D721Med (cell line): ENCODE measurements at regions not wholly inside any gene's neighbourhood (a gene's known extent, or its start where the extent isn't known, plus 50 kb on each side); places are given as distances from the start of the nearest gene placed in this dataset.
A peak's percentile ranks its signal among the peaks of the same experiment; 100 is the strongest.
"Not testable (repeated sequence)": the region's sequence is repeated elsewhere in the genome, so short reads cannot be mapped to it uniquely, and the experiment has no call there.

Source experiments
- DNase-seq: peaks from one replicate; pipeline ENCODE4 v3.0.0; 2011; ENCODE audit warnings: low spot score; ENCODE audit not compliant: insufficient read length
- FAIRE-seq: peaks from 2 replicates; lab custom pipeline; 2011; peaks lifted over from hg19 to GRCh38; lab: Jason Lieb, UNC
- CTCF ChIP-seq: IDR thresholded peaks from 2 replicates; pipeline ENCODE4 v1.5.1; 2012; ENCODE audit warnings: mild to moderate bottlenecking, control low read depth; ENCODE audit not compliant: insufficient read depth; ENCODE audit errors: missing control alignments

DNA sequence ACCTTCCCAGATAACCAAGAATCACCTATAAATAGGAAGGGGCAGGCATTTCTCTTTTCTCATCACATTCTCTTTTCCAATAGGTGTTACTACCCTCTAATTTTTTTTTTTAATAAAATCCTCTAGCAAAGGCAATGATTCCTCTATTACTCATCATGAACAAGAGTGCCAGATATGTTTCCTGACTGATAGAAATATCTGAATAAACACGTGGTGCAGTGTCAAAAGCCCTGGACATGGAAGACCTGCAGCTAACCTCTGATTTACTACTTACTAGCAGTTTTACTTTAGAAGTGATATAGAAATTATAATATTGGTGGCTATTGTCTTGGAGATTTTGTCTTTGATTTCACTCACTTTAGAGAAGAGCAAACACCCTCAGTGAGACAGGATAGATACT, 194.6 kb upstream of the SAMSN1 start:
- no peak for TF ChIP-seq CTCF
- FAIRE-seq (no peak), DNase-seq (no peak)

GRCh38 chr21:14740116-14740515, 194.0 kb upstream of the SAMSN1 start:
- DNase-seq (no peak), FAIRE-seq (no peak)
- TF ChIP-seq CTCF, result no peak

GRCh38 chr21:14739590-14739989, 193.5 kb upstream of the SAMSN1 start:
- TF ChIP-seq CTCF, result no peak
- FAIRE-seq (no peak), DNase-seq (no peak)

DNA sequence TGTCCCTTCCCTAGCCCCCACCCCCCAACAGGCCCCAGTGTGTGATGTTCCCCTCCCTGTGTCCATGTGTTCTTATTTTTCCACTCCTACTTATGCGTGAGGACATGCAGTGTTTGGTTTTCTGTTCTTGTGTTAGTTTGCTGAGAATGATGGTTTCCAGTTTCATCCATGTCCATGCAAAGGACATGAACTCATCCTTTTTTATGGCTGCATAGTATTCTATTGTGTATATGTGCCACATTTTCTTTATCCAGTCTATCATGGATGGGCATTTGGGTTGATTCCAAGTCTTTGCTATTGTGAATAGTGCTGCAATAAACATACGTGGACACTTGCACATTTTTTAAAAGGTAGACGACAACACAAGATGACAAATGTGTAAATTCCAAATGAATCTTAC, 192.5 kb upstream of the SAMSN1 start:
- DNase-seq, FAIRE-seq: not testable (repeated sequence)

- no peak for DNase-seq
- peak; percentile 48 for TF ChIP-seq CTCF
- FAIRE-seq, result no peak
Observed at GRCh38 chr21:14737922-14738321, 191.8 kb upstream of the SAMSN1 start.

GRCh38 chr21:14737284-14737691, 191.2 kb upstream of the SAMSN1 start:
- no peak for FAIRE-seq

GRCh38 chr21:14736672-14737071, 190.6 kb upstream of the SAMSN1 start:
- DNase-seq (no peak), FAIRE-seq (no peak)
- no peak for TF ChIP-seq CTCF

More at GRCh38 chr21:14737284-14737691, 191.2 kb upstream of the SAMSN1 start:
- DNase-seq, result no peak
- TF ChIP-seq CTCF, result no peak

- no peak for DNase-seq
- FAIRE-seq, result no peak
- no peak for TF ChIP-seq CTCF
Observed at GRCh38 chr21:14736162-14736561, 190.0 kb upstream of the SAMSN1 start.
